Esophagus muscularis mucosa (tissue), 4 donors: ENCODE measurements at regions not wholly inside any gene's neighbourhood (a gene's known extent, or its start where the extent isn't known, plus 50 kb on each side); places are given as distances from the start of the nearest gene placed in this dataset.

Experiments used
- CTCF ChIP-seq, 3 experiments: fragments of 200-600 bp in 2 of 3; fragments of 450-650 bp in 1 of 3; sonication (generic) in 2 of 3; IDR thresholded peaks; one replicate each; pipeline ENCODE4 v1.5.1; 2017 to 2019; ENCODE audit warnings: antibody characterized with exemption in 3 of 3, mild to moderate bottlenecking in 2 of 3, moderate library complexity in 1 of 3
- EP300 ChIP-seq: sonication (generic); formaldehyde crosslinking; IDR thresholded peaks from one replicate; pipeline ENCODE4 v1.6.1; 2017; ENCODE audit warnings: antibody characterized with exemption
- POLR2A ChIP-seq: fragments of 450-650 bp; IDR thresholded peaks from one replicate; pipeline ENCODE4 v1.6.1; 2017; ENCODE audit warnings: antibody characterized with exemption, moderate library complexity, mild to moderate bottlenecking, low read depth

GRCh38 chr7:106755641-106756040, 94.7 kb upstream of the CCDC71L start:
- TF ChIP-seq EP300 (no peak), CTCF (IDR thresholded peaks at IDR 0.05) (no peak), POLR2A (no peak)
